Activated T-helper 1 cell treated with anti-CD3 and anti-CD28 coated beads, Interleukin-12 subunit alpha, Interleukin-12 subunit beta, Interleukin-2, Interleukin-4 antibody, amounts not matched to agents 30 ng/mL and 10 ng/mL and 1 ng/mL, durations not matched to agents 14 hours and 24 hours and 36 hours (primary cell): ENCODE measurements at regions not wholly inside any gene's neighbourhood (a gene's known extent, or its start where the extent isn't known, plus 50 kb on each side); places are given as distances from the start of the nearest gene placed in this dataset.

Experiments used
- DNase-seq: peaks from one replicate; pipeline ENCODE4 v3.0.0; 2021; ENCODE audit warnings: low spot score
- H3K27ac Mint-ChIP-seq: one replicate; pipeline ENCODE4 v1.8.0; 2021; ENCODE audit warnings: mild to moderate bottlenecking, mixed read lengths
- H3K27me3 Mint-ChIP-seq: one replicate; pipeline ENCODE4 v1.8.0; 2022; ENCODE audit warnings: mild to moderate bottlenecking, moderate library complexity, mixed read lengths; ENCODE audit not compliant: insufficient read depth
- H3K36me3 Mint-ChIP-seq: one replicate; pipeline ENCODE4 v1.8.0; 2021; ENCODE audit warnings: low read depth, mixed read lengths
- H3K4me1 Mint-ChIP-seq: one replicate; pipeline ENCODE4 v1.8.0; 2021; ENCODE audit warnings: low read depth, mixed read lengths
- H3K4me3 Mint-ChIP-seq: one replicate; pipeline ENCODE4 v1.8.0; 2021; ENCODE audit warnings: mild to moderate bottlenecking, moderate library complexity, mixed read lengths
- H3K9me3 Mint-ChIP-seq: one replicate; pipeline ENCODE4 v1.8.0; 2021; ENCODE audit warnings: mixed read lengths
- intact Hi-C: fragments of 100-400 bp; cut with micrococcal nuclease; formaldehyde crosslinking; loops from one replicate; pipeline ENCODE4 v1.15.1; 2024

- H3K27me3 Mint-ChIP-seq = no peaks in the 10 kb centered on the region
- peaks cover 5% of the 10 kb centered on the region for H3K9me3 Mint-ChIP-seq
- H3K4me3 Mint-ChIP-seq = no peak overlapping the region
- no peak for DNase-seq
- H3K27ac Mint-ChIP-seq = no peak overlapping the region
- intact Hi-C loops = no loop called here
- H3K4me1 Mint-ChIP-seq = no peaks in the 10 kb centered on the region
- H3K36me3 Mint-ChIP-seq = no peaks in the 10 kb centered on the region
These were observed 243.1 kb upstream of the GHITM start for GRCh38 chr10:83896219-83896618.

- no peak for DNase-seq
- Mint-ChIP-seq H3K27me3 (no peaks in the 10 kb centered on the region), H3K36me3 (no peaks in the 10 kb centered on the region), H3K4me1 (no peaks in the 10 kb centered on the region), H3K4me3 (no peak overlapping the region), H3K27ac (no peak overlapping the region), H3K9me3 (peaks cover 5% of the 10 kb centered on the region)
- intact Hi-C loops = no loop called here
These were observed 241.7 kb upstream of the GHITM start for GRCh38 chr10:83897626-83898025.

- intact Hi-C loops = no loop called here
- Mint-ChIP-seq H3K27me3 (no peaks in the 10 kb centered on the region), H3K27ac (no peak overlapping the region), H3K4me3 (no peak overlapping the region), H3K9me3 (no peaks in the 10 kb centered on the region), H3K4me1 (no peaks in the 10 kb centered on the region), H3K36me3 (no peaks in the 10 kb centered on the region)
- no peak for DNase-seq
These were observed 230.8 kb upstream of the GHITM start for GRCh38 chr10:83908506-83908905.

GRCh38 chr10:83909001-83909400 lies 230.3 kb upstream of the GHITM start:
- Mint-ChIP-seq H3K27me3 (no peaks in the 10 kb centered on the region), H3K9me3 (no peaks in the 10 kb centered on the region), H3K4me3 (no peak overlapping the region), H3K4me1 (no peaks in the 10 kb centered on the region), H3K36me3 (no peaks in the 10 kb centered on the region), H3K27ac (no peak overlapping the region)
- intact Hi-C loops = no loop called here
- DNase-seq = no peak

GRCh38 chr10:83915801-83916200 lies 223.5 kb upstream of the GHITM start:
- intact Hi-C loops = no loop called here
- Mint-ChIP-seq H3K36me3 (no peaks in the 10 kb centered on the region), H3K4me3 (no peak overlapping the region), H3K27ac (no peak overlapping the region), H3K4me1 (peaks cover 7% of the 10 kb centered on the region), H3K27me3 (peaks cover 4% of the 10 kb centered on the region), H3K9me3 (no peaks in the 10 kb centered on the region)
- no peak for DNase-seq

- Mint-ChIP-seq H3K4me3 (no peak overlapping the region), H3K9me3 (no peaks in the 10 kb centered on the region), H3K4me1 (peaks cover 7% of the 10 kb centered on the region), H3K27ac (no peak overlapping the region), H3K36me3 (no peaks in the 10 kb centered on the region), H3K27me3 (peaks cover 8% of the 10 kb centered on the region)
- intact Hi-C loops = no loop called here
- DNase-seq = no peak
These were observed 221.5 kb upstream of the GHITM start for GRCh38 chr10:83917537-83918506.

- DNase-seq = no peak
- intact Hi-C loops = no loop called here
- no peak overlapping the region for H3K4me3 Mint-ChIP-seq
- H3K9me3 Mint-ChIP-seq = no peaks in the 10 kb centered on the region
- H3K27ac Mint-ChIP-seq = no peak overlapping the region
- H3K27me3 Mint-ChIP-seq = peaks cover 8% of the 10 kb centered on the region
- peaks cover 7% of the 10 kb centered on the region for H3K4me1 Mint-ChIP-seq
- H3K36me3 Mint-ChIP-seq = no peaks in the 10 kb centered on the region
These were observed 220.1 kb upstream of the GHITM start for GRCh38 chr10:83919187-83919586.

- intact Hi-C loops = no loop called here
- DNase-seq = no peak
- no peak overlapping the region for H3K27ac Mint-ChIP-seq
- H3K27me3 Mint-ChIP-seq = peaks cover 8% of the 10 kb centered on the region
- H3K4me3 Mint-ChIP-seq = no peak overlapping the region
- no peaks in the 10 kb centered on the region for H3K36me3 Mint-ChIP-seq
- H3K9me3 Mint-ChIP-seq = no peaks in the 10 kb centered on the region
- H3K4me1 Mint-ChIP-seq = peaks cover 7% of the 10 kb centered on the region
These were observed 217.1 kb upstream of the GHITM start for GRCh38 chr10:83921984-83922860.

GRCh38 chr10:83925133-83925532 lies 214.2 kb upstream of the GHITM start:
- intact Hi-C loops = no loop called here

GRCh38 chr10:83926606-83927005 lies 212.7 kb upstream of the GHITM start:
- H3K4me1 Mint-ChIP-seq = no peaks in the 10 kb centered on the region
- no peak overlapping the region for H3K27ac Mint-ChIP-seq
- H3K27me3 Mint-ChIP-seq = peaks cover 2% of the 10 kb centered on the region
- intact Hi-C loops = no loop called here
- DNase-seq = no peak
- H3K9me3 Mint-ChIP-seq = no peaks in the 10 kb centered on the region
- no peak overlapping the region for H3K4me3 Mint-ChIP-seq
- H3K36me3 Mint-ChIP-seq = no peaks in the 10 kb centered on the region

More at GRCh38 chr10:83925133-83925532, 214.2 kb upstream of the GHITM start:
- Mint-ChIP-seq H3K27ac (no peak overlapping the region), H3K4me1 (no peaks in the 10 kb centered on the region), H3K36me3 (no peaks in the 10 kb centered on the region), H3K27me3 (peaks cover 5% of the 10 kb centered on the region), H3K9me3 (no peaks in the 10 kb centered on the region), H3K4me3 (no peak overlapping the region)
- no peak for DNase-seq

- H3K27me3 Mint-ChIP-seq = peaks cover 2% of the 10 kb centered on the region
- intact Hi-C loops = no loop called here
- H3K27ac Mint-ChIP-seq = no peak overlapping the region
- H3K36me3 Mint-ChIP-seq = no peaks in the 10 kb centered on the region
- DNase-seq = no peak
- H3K4me3 Mint-ChIP-seq = no peak overlapping the region
- no peaks in the 10 kb centered on the region for H3K9me3 Mint-ChIP-seq
- H3K4me1 Mint-ChIP-seq = no peaks in the 10 kb centered on the region
These were observed 212.1 kb upstream of the GHITM start for GRCh38 chr10:83927166-83927565.

- no peaks in the 10 kb centered on the region for H3K36me3 Mint-ChIP-seq
- H3K27ac Mint-ChIP-seq = no peak overlapping the region
- no peaks in the 10 kb centered on the region for H3K9me3 Mint-ChIP-seq
- H3K4me3 Mint-ChIP-seq = no peak overlapping the region
- DNase-seq = no peak
- no peaks in the 10 kb centered on the region for H3K4me1 Mint-ChIP-seq
- intact Hi-C loops = no loop called here
- peaks cover 2% of the 10 kb centered on the region for H3K27me3 Mint-ChIP-seq
These were observed 209.9 kb upstream of the GHITM start for GRCh38 chr10:83929399-83929798.

GRCh38 chr10:83931669-83932068 lies 207.6 kb upstream of the GHITM start:
- no peaks in the 10 kb centered on the region for H3K4me1 Mint-ChIP-seq

More at GRCh38 chr10:83931669-83932068, 207.6 kb upstream of the GHITM start:
- no peak for DNase-seq
- intact Hi-C loops = no loop called here
- Mint-ChIP-seq H3K27ac (no peak overlapping the region), H3K36me3 (no peaks in the 10 kb centered on the region), H3K4me3 (no peak overlapping the region), H3K9me3 (no peaks in the 10 kb centered on the region), H3K27me3 (peaks cover 4% of the 10 kb centered on the region)
